GM13976 (cell line): ENCODE measurements at regions not wholly inside any gene's neighbourhood (a gene's known extent, or its start where the extent isn't known, plus 50 kb on each side); places are given as distances from the start of the nearest gene placed in this dataset.

Experiments
- DNase-seq: peaks from one replicate; pipeline ENCODE4 v3.0.0; 2012; ENCODE audit warnings: low spot score
- in situ Hi-C: fragments of 300-500 bp; cut with MboI; formaldehyde crosslinking; loops from one replicate; pipeline ENCODE4 v1.12.0; 2022; ENCODE audit warnings: low sequenced_read_pairs, mixed read lengths, inconsistent platforms; ENCODE audit not compliant: unreplicated experiment
- TF ChIP-seq, protein P1 (sequence below): IDR thresholded peaks from 2 replicates; pipeline ENCODE4 v1.5.1; 2012; ENCODE audit warnings: borderline replicate concordance, mild to moderate bottlenecking; ENCODE audit not compliant: insufficient read depth; ENCODE audit errors: extremely low read depth, missing control alignments, control extremely low read depth

DNA sequence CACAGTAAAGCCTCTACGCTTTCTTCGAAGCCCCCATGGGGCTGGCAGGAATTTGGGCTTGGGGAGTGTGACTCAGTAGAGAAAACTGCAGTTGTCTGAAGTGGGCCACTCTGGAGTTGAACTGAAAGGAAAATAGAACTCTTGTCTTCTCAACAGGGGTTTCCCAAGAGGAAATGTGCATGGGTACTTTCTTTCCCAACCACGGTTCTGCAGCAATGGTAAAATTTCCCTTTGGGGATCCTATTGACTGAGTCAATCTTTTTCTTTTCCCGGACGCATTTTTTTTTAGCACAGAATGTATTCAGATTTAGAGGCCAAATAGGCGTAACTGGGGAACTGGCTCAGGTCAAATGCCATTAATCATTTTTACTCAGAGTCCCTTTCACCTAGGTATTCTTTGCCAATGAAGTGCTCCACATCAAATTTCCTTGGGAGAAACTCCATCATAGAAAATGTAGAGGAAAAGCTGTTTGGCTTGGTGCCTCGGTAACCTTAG lies 269.3 kb downstream of the STIM2 start:
- in situ Hi-C loops = no loop called here
- TF ChIP-seq, protein P1, sequence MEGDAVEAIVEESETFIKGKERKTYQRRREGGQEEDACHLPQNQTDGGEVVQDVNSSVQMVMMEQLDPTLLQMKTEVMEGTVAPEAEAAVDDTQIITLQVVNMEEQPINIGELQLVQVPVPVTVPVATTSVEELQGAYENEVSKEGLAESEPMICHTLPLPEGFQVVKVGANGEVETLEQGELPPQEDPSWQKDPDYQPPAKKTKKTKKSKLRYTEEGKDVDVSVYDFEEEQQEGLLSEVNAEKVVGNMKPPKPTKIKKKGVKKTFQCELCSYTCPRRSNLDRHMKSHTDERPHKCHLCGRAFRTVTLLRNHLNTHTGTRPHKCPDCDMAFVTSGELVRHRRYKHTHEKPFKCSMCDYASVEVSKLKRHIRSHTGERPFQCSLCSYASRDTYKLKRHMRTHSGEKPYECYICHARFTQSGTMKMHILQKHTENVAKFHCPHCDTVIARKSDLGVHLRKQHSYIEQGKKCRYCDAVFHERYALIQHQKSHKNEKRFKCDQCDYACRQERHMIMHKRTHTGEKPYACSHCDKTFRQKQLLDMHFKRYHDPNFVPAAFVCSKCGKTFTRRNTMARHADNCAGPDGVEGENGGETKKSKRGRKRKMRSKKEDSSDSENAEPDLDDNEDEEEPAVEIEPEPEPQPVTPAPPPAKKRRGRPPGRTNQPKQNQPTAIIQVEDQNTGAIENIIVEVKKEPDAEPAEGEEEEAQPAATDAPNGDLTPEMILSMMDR = no peak
- no peak for DNase-seq

DNA sequence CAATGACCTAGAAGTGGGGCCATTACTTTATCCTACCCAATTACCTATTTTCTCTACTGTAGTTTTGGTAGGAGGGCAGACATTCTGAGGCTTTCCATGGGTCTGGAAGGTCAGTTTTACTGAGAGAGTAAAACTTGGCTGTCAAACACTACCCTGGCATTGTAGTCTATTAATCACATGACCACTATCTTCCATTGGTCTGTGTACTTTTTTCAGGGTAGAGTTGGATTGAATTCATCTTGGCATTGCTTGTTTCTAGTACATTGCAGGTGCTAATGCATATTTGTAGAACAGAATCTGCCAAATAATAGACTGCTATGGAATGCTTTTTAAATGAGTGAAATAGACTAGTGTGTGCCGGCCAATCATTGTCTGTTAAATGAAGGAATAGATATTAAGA lies 271.9 kb downstream of the STIM2 start:
- TF ChIP-seq, protein P1 = no peak
- in situ Hi-C loops = no loop called here
- DNase-seq = no peak

DNA sequence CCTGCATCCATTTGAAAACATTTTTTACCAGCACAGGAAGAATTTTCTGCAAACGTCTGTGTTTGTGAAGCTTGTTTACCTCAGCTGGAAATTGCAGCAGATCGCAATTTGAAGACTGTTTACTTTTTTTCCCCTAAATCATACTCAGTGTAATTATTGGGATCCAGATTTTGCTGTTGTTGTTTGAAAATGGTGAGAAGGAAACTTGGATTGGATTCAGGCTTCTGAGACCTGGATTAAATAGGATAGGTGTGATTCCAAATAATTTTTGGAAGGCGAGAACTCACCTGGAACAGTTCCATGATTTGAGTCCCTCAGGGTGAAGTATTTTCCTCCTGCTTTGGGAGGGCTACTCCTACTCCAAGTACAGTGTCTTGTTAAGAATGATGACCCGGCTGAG lies 279.8 kb downstream of the STIM2 start:
- in situ Hi-C loops = no loop called here
- TF ChIP-seq, protein P1 = no peak
- no peak for DNase-seq

DNA sequence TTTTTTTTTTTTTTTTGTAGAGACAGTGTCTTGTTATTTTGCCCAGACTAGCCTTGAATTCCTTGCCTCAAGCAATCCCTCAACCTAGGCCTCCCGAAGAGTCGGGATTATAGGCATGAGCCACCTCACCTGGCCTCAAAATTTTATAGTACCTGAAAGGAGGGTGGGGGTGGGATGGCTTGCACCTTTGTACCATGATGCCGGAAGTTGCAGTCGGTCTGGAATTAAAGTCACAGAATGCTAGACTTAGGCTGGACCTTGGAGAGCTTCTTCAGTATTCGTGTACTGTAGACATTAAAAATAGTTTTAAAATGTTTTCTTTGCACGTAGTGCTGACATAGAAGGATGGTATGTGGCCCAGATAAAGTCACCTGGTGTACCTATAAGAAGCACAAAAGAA lies 280.9 kb downstream of the STIM2 start:
- TF ChIP-seq, protein P1 = no peak
- in situ Hi-C loops = no loop called here
- no peak for DNase-seq

DNA sequence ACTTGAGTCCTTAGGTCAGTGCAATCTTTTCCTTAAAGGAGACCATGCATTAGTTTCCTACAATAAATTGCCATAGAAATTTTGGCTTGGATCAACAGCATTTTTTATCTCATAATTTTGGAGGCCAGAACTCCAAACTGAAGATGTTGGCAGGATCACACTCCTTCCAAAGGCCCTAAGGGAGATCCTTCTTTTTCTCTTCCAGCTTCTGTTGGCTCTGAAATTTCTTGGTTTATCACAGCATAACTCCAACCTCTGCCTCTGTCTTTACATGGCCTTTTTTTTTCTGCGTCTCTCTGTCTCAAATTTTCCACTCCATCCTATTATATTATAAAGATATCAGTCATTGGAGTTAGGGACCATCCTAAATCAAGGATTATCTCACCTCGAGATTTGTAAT lies 282.2 kb downstream of the STIM2 start:
- TF ChIP-seq, protein P1 = no peak
- in situ Hi-C loops = no loop called here
- no peak for DNase-seq

DNA sequence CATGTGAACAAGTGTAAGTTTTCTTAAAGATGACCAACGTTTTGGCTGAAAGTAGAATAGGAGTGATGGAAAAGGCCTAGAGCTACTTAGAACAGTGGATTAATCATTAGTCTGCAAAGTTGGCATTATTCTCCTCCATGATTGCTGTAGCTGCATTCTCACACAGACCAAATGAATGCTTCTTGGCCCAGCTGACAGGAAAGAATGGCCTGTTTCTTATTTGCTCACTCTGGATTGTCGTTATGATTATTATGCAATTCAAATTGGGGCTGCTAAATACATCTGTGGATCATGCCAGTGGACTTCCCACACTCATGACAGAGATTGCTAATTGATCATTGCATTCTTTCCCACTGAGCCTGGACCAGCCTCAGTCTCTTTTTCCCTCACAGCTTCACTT lies 285.0 kb downstream of the STIM2 start:
- TF ChIP-seq, protein P1 = no peak
- DNase-seq = no peak
- in situ Hi-C loops = no loop called here

DNA sequence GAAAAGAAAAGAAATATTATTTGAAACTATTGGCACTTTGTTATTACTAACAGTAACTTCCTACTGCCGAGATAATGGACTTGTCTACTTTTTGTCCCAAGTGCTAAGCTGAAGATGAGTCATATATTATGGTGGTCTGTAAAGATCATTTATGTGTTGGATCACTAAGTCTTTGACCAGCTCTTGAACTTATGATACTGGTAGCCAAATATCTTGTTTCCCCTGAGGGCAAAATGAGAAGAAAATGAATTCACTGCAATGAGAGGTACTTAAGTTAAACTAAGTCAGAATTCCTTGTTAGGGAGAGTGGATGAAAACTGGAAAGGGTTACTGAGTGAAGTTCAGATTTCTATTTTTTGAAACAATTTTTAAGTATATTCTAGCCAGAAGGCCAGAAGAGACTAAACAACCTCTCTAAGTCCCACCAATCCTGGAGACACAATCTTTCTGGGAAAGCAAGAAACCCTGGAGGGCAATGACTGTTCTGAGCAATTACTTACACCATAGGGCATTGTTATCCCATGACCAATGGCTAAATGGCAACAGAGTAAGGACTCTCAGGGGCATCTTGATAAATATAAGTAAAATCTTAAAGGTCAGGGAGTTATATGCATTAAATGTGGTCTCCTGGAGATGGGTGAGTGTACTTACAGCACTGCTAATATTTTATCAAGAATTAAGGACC lies 287.7 kb downstream of the STIM2 start:
- in situ Hi-C loops = no loop called here
- DNase-seq = no peak
- TF ChIP-seq, protein P1 = no peak
